ENCODE measurements at regions not wholly inside any gene's neighbourhood (a gene's known extent, or its start where the extent isn't known, plus 50 kb on each side); places are given as distances from the start of the nearest gene placed in this dataset.

DNA sequence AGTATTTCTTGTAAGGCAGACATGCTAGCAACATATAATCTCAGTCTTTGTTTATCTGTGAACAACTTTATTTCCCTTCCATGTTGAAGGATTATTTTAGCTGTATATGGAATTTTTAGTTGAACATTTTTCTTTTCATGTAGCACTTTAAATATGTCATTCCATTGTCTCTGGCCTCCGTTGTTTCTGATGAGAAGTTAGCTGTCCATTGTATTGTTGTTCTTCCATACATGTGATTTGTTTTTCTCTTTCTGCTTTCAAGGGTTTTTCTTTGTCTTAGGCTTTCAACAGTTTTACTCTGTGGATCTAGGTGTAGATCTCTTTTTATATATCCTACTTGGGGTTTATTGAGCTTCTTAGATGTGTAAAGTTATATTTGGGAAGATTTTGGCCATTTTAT is 66.3 kb upstream of the COMTD1 start:
- TF ChIP-seq, protein P1, sequence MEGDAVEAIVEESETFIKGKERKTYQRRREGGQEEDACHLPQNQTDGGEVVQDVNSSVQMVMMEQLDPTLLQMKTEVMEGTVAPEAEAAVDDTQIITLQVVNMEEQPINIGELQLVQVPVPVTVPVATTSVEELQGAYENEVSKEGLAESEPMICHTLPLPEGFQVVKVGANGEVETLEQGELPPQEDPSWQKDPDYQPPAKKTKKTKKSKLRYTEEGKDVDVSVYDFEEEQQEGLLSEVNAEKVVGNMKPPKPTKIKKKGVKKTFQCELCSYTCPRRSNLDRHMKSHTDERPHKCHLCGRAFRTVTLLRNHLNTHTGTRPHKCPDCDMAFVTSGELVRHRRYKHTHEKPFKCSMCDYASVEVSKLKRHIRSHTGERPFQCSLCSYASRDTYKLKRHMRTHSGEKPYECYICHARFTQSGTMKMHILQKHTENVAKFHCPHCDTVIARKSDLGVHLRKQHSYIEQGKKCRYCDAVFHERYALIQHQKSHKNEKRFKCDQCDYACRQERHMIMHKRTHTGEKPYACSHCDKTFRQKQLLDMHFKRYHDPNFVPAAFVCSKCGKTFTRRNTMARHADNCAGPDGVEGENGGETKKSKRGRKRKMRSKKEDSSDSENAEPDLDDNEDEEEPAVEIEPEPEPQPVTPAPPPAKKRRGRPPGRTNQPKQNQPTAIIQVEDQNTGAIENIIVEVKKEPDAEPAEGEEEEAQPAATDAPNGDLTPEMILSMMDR (conservative IDR thresholded peaks at IDR 0.05 in 1 of 2, IDR thresholded peaks at IDR 0.05 in 1 of 2; ENCODE audit: extremely low read depth in 1 of 2, insufficient read depth in 1 of 2, low read depth in 1 of 2, low read length in 2 of 2): no peak
- TF ChIP-seq EZH2 (IDR thresholded peaks at IDR 0.05; ENCODE audit: borderline replicate concordance, low read length): no peak

Measured in mammary epithelial cell (primary cell).